Stimulated activated CD4-positive, alpha-beta T cell treated with anti-CD3 and anti-CD28 coated beads, Interleukin-2, amount 100 ng/mL, for 48 hours (primary cell): ENCODE measurements at regions not wholly inside any gene's neighbourhood (a gene's known extent, or its start where the extent isn't known, plus 50 kb on each side); places are given as distances from the start of the nearest gene placed in this dataset.

Source experiments
- DNase-seq, 2 donors: peaks; one replicate each; pipeline ENCODE4 v3.0.0-alpha.2; 2020

GRCh38 chr20:60941379-60941778, 310.7 kb upstream of the CDH4 start:
- no peak for DNase-seq

GRCh38 chr20:60947819-60948218, 304.2 kb upstream of the CDH4 start:
- no peak for DNase-seq

GRCh38 chr20:60948224-60948623, 303.8 kb upstream of the CDH4 start:
- DNase-seq: no peak

GRCh38 chr20:60950561-60950960, 301.5 kb upstream of the CDH4 start:
- DNase-seq: no peak

- no peak for DNase-seq
Observed at GRCh38 chr20:60950974-60951373, 301.1 kb upstream of the CDH4 start.

- no peak for DNase-seq
Observed at GRCh38 chr20:60952861-60953260, 299.2 kb upstream of the CDH4 start.

DNA sequence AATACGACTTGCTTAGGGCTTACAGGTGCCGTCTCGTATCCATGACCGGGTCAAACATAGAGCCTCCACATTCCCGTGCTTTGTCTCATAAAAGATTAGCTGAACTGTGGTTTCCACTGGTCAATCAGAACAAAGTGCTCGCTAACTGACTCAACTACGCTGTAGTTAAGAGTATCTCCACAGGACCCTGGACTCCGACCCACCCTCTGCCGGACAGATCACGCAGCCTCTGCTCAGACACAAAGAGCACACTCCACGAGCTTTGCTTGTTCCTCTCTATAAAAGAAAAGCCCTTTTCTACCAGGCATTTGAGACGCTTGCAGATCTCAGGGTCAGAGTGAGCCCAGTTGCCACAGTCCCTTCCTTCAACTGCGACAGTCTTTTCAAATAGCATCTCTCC, 298.7 kb upstream of the CDH4 start:
- DNase-seq: no peak

GRCh38 chr20:60955706-60956105, 296.4 kb upstream of the CDH4 start:
- no peak for DNase-seq

GRCh38 chr20:60956194-60956593, 295.9 kb upstream of the CDH4 start:
- no peak for DNase-seq

DNA sequence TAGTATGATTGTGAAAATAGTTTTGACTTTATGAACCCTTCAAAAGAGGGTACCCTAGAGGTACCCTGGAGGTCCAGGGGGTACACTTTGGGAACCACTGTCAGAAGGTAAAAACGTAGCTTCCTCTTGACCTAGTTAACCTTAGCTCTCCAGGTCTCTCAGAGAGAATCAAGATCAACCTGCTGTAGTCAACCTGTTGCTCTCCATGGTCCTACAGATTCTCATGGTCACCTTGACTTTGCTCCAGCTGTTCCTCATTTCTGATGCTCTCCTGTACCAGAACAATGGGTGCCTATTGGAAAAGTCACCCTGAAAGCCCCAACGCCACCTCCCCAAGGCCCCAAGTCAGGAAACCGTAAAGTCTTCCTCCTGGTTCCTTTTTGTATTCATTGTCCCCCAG, 294.4 kb upstream of the CDH4 start:
- DNase-seq: no peak

DNA sequence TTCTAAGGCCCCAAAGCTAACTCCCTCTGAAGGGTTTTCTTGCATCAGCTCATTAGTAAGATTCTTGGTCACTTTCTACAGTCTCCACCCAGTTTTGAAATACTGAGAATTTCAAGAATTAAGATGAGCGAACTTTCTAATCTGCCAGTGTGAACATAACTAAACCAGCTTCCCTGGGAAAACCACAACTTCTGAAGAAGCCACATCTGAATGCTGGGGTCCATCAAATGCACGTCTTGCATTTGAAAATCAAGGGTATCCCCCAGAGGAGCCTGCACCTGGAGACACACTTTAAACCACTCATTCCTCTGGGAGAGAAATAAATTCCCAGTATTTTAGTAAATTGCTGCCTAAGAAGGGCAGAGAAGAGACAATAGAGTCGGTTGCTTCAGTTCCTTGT, 292.1 kb upstream of the CDH4 start:
- no peak for DNase-seq

DNA sequence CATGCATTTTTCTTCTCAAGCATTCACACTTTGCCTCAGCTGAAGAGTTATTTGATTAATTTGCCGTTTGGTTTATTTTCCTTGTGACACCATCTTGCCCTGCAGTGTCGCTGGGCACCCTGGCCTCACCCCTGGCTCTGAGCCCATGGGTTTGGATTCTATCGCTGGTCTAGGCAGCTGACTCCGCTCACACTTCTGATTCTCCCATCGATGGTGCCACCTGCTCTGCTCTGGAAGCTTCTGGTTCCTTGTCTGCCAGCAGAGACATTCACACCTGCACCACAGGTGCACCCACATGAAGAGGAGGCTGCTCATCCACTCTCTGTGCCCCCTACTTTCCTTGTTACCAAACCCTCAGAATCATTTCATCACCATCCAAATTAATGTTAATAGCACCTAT, 291.6 kb upstream of the CDH4 start:
- no peak for DNase-seq

DNA sequence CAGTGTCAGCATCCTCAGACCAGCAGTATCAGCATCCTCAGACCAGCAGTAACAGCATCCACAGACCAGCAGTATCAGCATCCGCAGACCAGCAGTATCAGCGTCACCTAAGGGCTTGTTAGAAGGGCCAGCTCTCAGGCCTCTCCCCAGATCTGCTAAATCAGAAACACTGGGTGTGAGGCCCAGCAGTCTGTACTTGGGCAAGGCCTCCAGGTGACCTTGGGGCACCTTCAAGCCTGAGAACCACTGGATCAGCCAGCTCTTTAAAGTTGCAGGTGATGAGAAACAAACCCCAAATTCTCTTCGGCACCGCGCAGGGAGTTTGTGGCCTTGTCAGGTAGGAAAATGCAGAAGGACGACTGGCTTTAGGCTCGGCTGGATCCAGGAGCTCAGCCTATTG, 290.5 kb upstream of the CDH4 start:
- DNase-seq: no peak

GRCh38 chr20:60962367-60963045, 289.6 kb upstream of the CDH4 start:
- DNase-seq: no peak

- no peak for DNase-seq
Observed at GRCh38 chr20:60963146-60963545, 288.9 kb upstream of the CDH4 start.

DNA sequence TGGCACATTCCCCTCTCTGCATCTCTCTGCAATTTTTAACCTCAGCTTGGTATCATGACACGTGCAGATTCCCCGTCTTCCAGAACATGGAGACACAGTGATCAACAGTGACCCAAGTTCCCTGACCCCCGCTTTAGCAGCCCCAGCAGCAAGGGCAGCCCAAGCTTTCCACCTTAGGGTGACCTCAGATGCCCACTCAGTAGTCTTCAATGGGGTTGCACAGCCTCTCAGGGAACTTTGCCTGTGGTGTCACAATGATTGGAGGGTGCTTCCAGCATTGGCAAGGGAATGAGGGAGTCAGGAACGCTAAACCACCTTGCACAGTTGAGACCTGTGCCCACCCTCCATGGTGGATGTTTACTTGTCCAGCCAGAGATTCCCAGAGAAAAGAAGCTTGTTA, 287.1 kb upstream of the CDH4 start:
- DNase-seq: no peak

GRCh38 chr20:60966031-60966430, 286.0 kb upstream of the CDH4 start:
- no peak for DNase-seq

DNA sequence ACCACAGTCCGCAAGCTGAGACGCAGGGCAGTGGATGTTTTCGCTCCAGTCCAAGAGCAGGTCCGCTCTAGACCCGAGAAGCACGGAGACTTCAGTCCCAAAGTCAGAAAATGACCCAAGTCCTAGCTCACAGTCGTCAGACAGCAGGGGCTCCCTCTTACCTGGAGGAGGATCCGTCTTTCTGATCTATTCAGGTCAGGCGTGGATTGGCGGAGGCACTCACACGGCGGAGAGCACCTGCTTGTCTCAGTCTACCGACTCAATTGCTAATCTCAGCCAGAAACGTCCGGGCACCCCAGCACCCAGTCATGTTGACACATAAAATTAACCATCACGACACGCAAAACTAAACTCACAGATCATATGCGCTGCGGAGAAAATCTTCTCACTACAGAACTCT, 285.3 kb upstream of the CDH4 start:
- no peak for DNase-seq

GRCh38 chr20:60967431-60968316, 284.4 kb upstream of the CDH4 start:
- no peak for DNase-seq

DNA sequence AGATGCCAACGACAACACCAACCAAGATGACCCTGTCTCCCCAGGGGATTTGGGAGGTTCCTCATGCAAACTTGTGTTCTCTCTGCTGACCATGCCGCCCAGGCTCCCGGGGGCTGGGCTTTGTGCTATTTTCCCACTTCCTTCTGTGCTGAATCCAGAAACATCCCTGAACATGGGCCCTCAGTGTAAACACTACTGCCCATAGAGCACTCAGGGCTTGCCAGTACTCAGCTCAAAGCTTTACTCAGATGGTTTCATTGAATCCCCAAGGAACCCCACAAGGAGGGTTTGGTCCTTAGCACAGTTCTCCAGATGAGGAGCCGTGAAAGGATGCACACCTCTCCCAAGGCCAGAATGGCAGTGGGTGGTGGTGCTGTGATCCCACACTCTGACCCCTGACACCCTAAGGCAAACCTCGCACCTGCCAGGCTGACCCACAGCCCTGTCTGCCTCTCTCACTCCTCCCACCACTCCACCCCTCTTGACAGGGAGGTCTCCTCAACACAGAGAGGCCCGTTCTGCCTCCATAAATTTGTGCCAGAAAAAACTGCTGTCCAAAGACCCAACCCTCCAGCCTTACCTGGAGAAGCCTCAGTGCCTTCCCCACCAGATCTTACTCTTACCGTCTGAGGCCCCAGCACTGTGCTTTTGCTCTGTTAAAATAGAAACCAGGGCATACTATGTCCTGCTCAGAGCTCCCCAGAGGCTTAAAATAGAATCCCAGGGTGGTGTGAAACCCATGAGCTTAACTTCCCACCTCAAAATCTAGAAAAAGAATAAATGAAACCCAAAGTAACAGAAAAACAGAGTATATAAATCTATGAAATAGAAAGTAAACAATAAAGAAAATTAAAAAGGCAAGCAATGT, 283.0 kb upstream of the CDH4 start:
- no peak for DNase-seq

GRCh38 chr20:60970601-60971000, 281.5 kb upstream of the CDH4 start:
- DNase-seq: no peak

DNA sequence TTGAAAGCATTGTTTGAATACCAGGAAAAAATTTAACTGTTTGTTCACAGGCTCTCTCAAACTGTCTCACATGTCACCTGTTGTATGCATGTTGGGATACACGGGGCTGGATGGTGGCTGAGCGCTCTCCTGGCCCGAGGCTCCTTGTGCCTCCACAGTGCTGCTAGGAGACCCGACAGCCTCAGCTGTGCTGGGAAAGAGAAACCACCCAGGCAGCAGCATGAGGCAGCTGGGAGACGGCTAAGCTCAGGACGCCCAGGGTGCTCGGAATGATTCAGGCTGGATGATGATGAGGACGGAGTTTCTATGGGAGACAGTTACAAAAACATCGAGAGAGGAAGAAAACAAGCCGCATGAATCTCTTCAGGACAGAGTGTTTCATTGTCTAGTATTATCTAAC, 278.0 kb upstream of the CDH4 start:
- DNase-seq: no peak

DNA sequence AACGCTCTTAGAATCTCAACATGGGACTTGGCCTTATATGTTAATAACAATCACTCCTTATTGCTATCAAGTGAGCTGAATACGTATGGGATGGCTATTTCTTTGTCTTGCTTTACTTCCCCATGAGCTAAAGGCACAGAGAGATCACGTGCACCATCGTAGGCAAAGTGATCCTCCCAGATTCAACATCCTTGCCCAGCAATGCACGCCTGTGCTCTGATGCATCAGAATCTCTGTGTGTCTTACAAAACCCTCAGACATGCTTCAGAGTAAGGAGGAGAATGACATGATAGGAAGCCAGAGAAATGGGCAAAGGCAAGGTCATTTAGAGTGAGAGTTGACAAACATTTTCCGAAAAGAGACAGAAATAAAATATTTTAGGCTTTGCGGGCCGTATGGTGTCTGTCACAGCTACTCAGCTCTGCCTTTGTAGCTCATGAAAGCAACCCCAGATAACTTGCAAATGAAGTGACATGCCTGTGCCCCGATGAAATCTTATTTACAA, 277.6 kb upstream of the CDH4 start:
- DNase-seq: no peak
